GM18909 (cell line): ENCODE measurements at regions not wholly inside any gene's neighbourhood (a gene's known extent, or its start where the extent isn't known, plus 50 kb on each side); places are given as distances from the start of the nearest gene placed in this dataset.
"Not testable (repeated sequence)": the region's sequence is repeated elsewhere in the genome, so short reads cannot be mapped to it uniquely, and the experiment has no call there.

Source experiments
- ATAC-seq: cut with Tn5 transposase; IDR thresholded peaks from one replicate; pipeline ENCODE4 v1.9.1; 2021; ENCODE audit warnings: mild to moderate bottlenecking; ENCODE audit not compliant: unreplicated experiment, poor library complexity

DNA sequence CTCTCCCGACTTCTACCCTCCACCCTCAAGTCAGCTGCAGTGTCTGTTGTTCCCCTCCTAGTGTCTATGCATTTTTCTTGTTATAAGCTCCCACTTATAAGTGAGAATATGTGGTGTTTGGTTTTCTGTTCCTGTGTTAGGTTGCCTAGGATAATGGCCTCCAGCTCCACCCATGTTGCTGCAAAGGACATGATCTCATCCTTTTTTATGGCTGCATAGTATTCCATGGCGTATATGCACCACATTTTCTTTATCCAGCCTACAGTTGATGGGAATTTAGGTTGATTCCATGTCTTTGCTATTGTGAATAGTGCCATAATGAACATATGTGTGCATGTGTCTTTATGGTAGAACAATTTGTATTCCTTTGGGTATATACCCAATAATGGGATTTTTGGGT is 80.7 kb downstream of the SPTSSA start:
- ATAC-seq, result not testable (repeated sequence)

DNA sequence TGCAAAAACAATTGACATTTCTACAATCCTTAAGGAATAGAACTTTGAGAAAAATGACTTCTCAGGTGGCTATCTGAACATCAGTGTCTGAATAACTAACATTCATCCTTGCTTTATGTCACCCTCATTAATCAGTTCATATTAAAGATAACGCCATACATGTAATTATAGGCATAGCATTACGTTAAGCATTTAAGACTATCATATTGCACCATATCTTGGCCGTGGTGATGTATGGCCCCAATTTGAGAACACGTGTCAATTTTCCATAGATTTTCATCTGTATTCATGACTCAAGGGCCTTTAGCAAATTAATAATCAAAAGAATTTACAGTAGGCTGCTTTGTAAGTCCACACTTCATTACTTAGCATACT is 81.6 kb downstream of the SPTSSA start:
- ATAC-seq, result no peak

DNA sequence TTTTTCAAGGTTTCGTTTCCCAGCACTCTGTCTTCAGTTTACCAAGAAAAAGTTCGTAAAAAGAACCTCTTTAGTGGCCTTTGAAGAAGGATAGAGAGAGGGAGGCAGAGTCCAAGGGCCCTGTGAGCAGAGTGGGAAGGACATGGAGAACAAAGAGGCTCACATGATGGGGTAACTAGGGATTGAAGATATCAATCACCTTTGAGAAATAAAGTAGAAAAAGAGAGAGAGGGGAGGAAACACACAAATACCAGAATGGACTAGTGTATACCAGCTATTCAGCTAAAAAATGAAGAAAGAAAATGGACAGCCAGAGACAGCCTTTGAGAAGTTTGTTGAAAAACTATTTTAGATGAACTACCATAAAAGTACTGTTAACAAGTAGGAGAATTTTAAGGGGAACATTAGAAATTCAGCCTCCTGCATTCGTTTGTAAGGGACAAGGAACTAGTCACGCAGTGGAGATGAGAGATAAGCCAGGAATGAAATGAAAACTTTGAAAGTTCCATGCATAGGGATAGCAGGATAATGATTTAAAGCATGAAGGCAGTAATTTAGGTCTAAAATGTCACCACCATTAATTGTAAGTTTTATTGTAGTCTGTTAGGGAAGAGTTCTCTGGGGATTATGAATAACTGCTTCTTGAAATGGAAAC is 82.1 kb downstream of the SPTSSA start:
- ATAC-seq, result no peak

DNA sequence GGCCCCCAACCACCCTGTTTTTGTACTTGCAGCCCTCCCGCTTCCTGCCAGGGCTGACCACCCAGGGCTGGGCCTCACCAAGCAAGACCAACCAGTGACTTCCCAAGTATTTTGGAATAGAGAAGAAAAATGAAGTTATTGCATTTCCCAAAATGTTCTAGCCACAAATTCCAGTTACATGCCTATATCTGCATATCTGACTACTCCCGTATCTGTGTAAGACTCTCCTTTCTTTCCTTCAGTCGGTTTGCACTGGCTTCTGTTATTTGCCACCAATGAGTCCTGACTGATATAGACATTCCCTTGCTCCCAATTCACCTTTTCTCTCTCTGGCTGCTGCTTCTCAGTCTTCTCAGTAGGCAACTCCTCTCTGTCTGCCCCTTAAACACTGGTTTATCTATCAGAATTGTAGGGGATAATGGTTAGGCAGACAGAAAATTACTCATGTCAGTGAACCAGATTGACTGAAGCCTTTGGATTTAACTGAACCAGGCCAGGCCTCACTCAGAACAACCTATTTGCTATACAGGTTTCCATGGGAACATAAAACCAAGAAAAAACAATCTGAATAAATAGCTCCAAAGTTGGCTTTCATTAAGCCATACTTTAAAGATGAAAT is 85.3 kb downstream of the SPTSSA start:
- ATAC-seq, result no peak

DNA sequence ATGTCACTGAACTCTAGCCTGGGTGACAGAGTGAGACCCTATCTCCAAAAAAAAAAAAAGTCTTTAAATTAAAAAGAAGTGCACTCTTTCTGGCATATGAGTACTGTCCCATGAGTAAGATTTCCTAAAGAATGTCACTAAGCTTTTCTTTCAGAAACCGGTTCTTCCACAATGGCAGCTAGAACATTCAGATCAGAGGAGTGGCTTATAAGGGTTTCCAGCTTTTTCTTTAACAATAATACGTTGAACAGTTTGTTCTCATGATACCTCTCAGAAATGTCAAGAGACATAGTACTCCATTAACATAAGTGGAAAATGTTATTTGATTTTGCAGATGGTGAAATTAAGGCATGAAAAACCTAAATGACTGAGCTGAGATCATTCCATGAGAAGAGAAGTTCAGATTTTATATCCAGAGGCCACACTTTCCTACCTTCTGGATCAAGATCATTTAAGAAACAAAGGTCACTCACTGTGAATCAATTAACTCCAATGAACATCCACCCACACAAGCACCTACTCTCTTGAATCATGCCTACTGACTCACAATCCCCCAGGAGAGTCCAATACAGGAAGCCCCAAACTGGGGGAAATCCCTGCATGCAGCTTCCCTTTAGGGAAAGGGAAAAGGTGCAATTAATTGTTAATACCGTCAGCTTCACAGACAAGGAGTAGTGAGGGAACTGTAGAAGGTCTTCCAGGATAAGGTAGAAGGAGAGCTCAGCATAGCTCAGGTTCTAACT is 86.9 kb downstream of the SPTSSA start:
- no peak for ATAC-seq

DNA sequence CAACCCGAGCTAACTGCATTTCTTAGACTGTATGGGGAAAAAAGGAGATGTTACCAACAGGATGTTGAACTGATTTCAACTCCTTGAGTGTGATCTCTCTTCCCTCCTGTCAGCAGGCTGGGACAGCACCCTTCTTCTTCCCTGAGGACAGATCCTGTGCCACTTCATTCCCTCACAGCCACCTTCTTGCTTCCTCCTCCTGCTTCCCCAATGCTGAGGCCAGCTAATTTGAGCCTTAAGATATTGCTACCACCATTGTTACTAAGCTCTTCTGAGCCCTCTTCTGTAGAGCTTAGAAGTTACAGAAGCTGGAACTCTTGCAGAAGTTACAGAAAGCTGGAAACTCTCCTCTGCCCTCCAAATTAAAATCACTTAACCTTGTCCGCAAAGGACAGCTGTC is 88.8 kb downstream of the SPTSSA start:
- no peak for ATAC-seq

DNA sequence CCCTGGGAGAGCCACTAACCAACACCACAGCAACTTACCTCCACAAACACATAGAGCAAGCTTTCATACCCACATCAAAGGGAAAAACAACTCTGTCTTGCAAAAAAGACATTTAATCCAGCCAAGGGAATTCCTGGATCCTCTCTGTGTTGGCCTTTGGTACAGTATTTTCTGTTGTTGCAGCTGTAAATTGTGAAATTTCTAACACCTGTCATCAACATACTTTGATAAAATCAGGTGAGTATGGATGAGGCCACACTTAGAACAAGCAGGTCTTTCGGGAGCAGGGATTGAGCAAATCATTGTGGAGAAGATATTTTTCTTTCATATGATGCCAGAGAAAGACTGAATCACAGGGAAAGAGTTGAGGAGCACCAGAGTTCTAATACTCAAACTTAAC is 89.3 kb downstream of the SPTSSA start:
- ATAC-seq, result no peak

DNA sequence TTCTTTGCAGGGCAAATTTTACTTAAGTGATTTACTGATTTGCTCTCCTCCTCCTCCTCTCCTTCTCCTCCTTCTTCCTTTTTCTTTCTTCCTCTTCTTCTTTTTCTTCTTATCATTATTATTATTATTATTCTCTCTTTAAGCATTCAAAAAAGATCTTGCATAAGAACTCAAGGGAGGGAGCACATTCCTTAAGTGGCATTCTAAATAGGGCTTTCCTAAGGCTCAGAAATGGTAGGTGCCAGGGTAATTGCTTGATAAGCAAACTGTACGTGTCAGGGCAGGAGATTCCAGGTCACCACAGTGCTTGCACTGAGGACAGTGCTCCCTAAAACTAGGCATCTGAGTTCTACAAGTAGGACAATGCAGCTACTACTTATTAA is 92.4 kb downstream of the SPTSSA start:
- no peak for ATAC-seq

DNA sequence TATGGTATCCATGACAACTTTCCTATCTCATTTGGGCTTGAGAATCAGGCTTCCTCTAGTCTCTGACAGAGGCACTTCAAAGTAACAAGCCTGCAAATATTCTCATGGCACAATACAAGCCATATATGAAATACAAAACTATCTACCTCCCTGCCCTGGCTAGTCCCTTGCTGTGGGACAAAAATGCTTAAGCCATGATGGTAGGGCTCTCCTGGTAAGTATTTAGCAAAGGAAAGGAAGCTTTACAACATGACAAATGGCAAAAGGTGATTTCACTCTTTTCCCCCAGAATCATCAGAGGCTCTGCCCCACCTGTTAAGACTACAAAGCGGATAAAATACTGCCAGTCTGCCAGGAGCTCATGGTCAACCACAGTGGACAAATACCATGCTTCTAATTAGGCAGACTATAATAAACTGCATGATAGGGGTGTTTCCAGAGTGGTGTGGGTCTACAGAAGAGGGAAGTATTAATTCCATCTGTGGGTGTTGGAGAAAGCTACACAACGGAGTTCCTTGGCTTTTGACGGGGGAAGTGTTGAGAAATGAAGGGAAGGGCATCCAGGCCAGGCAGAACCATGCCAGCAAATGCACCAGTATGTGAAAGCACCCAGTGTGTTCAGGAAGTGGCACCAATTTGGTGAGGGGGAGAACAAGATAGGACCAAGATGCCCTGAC is 92.9 kb downstream of the SPTSSA start:
- ATAC-seq, result no peak

DNA sequence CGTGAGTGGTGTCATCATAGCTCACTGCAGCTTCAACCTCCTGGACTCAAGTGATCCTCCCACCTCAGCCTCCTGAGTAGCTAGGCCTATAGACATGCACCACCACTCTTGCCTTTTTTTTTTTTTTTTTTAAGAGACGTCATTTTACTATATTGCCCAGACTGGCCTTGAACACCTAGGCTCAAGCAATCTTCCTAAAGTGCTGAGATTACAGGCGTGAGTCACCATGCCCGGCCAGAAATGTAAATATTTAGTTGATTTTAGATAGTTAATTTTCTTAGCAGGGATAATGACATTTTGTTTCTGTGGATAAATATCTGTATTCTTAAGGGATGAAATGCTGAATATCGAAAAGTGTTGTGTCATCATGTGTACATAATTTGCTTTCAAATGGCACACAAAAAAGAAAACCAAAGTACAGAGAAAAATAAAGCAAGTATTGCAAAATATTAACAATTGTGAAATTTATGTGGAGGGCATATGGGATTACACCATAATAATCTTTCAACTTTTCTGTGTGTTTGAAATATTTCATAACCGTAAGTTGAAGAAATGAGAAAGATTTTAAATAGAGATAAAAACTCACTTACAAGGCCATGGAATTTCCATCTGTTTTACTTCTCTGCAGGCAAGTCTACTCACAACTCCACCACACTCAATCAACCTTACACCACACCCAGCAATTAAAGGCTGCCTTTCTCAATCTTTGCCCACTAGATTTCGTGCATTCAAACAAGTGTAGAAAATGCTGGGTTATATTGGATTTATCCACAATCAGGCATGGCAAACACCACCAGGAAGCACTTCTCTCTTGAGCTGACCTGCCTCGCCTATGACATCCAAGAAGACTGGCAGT is 93.7 kb downstream of the SPTSSA start:
- ATAC-seq, result no peak

DNA sequence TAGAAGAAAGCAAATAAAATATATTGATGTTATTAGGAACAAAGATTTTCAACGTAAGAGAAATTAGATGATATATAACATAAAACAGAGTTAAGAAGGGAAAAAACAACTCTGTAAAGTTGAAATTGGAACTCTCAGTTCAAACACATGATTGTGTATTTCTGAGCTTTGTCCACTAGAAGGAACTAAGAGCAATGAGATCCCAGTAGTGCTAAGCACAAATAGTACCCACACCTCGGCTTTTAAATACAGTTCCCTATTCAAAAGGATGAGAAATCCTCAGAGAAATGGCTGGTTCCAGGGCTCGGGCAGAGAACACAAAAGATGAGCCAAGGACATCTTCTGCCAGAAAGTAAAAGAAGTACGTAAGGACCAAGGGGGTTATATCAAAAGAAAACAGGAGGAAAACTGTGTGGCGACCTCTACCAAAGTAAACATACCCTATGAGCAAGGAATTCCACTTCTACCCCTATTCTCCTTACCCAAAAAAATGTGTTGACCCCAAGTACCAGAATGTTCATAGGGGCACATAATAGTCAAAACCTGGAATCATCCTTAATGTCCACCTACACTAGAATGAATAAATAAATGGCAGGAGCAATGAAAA is 96.6 kb downstream of the SPTSSA start:
- no peak for ATAC-seq

DNA sequence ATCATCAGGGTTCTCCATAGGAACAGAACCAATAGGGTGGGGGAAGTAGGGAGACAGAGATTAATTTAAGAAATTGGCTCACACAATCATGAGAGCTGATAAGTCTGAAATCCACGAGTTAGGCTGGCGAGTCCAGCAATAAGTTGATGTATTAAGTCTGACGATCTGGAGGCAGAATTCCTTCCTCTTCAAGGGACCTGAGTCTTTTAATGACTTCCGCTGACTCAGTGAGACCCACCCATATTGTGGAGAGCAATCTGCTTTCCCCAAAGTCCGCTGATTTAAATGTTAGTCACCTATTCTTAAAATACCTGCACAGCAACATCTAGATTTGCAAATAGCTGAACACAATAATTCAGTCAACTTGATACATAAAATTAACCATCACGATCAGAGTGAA is 97.8 kb downstream of the SPTSSA start:
- ATAC-seq, result no peak

DNA sequence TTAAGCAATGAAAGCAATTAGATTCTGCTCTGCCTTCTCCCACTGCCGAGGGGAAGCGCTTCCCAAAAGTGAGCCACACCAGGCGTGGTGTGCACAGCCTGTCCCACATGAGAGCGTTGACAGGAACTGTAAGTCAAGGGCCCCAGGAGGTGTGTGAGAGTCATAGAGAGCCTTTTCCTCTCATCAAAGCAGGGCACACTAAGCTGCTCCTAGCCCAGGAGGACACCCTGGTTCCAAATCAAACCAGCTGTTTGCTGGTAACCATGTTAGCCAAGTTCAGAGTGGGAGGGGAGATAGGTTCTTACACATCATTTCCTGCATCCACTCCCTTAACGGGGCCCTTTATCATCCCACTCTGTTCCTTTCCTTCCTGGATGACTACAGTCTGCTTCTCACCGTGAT is 98.3 kb downstream of the SPTSSA start:
- ATAC-seq, result no peak

DNA sequence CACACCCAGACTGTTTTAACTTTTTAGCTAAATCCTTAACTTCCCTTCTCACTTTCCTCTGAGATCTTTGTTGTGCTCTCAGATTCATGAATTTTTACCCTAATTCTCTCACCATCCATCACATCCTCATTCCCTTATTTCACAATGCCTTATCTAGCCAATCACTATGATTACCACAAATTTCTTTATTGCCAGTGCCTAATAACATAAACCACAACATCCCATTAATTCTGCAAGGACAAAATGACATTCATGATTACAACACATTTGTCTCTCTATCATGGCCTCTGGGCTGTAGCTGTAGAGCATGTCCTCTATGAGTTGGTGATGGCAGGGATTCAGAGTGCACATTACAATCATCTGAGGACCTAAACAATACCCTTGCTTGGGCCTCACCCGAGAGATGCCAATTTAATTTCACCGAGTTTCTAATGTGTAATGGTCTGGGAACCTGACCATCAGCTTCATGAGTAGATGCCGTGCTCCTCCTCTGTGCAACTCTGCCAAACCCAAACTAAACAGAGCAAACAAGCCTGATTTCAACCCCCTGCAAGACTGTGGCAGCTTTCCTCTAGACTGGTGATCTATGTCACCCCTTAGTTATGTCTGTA is 99.3 kb downstream of the SPTSSA start:
- no peak for ATAC-seq

DNA sequence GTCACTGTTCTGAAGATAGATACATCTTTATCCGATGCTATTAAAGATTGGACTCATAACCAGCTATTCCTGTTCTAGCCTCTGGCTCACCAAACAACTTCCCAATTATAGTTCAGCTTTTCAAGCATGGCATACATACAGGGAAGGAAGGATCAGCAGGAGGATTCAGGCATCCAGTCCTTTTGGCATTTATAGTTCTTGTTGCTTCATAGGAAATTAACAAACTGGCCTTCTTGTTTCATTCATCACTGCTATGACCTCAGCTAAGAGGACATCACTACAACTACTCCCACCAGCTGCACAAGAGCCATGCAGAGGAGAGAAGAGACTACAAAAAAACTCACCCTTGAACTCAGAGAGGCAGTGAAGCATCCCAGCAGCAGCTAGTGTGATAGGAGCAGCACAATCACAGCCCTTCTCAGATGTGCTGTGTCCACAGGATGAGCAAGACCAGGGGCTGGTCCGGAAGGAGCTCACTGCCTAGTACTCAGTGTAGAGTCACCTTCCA is 100.5 kb downstream of the SPTSSA start:
- ATAC-seq, result no peak

DNA sequence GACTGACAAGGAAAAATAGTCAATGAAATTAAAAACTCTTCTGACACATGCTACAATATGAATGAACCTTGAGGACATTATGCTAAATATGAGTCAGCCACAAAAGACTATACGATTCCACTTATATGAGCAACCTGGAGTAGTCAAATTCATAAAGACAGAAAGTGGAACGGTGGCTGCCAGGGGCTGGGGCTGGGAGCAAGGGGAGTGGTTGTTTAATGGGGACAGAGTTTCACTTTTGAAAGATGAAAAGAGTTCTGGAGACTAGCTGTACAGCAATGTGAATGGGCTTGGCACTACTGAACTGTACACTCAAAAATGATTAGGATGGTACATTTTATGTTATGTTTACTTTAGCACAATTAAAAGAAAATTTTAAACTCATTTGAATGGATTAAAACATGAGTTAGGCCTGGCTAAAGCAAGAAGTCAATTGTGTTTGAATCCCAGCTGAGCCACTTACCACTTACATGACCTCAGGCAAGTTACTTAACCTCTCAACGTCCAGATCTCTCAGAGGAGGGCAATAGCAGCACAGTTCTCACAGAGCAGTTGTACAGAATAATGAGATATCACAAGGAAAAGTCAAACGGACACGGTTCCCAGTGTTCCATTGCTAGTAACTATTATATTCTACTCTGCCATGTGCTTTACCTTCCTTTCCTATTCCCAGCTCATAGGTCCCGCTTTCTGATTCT is 102.5 kb downstream of the SPTSSA start:
- ATAC-seq, result no peak

DNA sequence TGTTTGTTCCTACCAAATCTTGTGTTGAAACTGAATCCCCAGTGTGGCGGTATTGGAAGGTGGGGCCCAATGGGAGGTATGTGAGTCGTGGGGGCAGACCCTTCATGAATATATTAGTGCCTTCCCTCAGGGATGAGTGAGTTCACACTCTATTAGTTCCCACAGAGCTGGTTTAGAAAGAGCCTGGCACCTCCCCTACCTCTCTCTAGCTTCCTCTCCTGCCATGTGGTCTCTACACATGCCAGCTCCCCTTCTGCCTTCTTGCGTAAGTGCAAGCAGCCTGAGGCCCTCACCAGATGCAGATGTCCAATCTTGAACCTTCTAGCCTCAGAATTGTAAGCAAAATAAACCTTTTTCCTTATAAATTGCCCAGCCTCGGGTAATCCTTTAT is 105.8 kb downstream of the SPTSSA start:
- ATAC-seq, result no peak

DNA sequence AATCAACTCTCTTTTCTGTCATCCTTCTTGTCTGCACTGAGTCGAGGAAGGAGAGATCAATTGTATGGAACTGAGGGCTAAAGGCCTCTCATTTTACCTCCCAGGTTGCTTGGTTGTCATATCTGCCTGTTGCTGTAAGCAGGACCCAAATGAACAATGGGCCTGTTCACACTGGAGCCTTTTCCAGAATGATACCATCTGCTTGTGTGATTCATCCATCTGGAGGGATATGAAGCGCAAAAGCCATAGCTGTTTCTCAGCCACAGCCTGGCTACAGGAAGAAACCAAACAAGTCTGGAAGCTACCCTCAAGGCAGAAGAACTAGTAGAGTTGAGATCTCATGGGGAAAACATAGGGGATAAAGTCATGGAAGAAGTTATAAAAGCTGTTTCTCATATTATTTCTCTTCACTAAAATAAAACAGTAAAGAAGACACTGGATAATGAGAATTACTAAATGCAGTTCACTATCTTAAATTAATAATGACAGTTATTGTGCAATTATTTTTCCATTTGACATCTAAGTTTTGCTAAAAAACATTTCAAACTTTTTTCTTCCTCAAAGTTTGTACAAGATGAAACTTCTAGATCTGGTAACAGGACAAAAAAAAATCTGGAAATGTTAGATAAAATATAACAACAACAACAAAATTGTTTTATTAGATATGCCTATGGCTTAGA is 106.3 kb downstream of the SPTSSA start:
- no peak for ATAC-seq
